GM12892 (cell line): ENCODE measurements at regions not wholly inside any gene's neighbourhood (a gene's known extent, or its start where the extent isn't known, plus 50 kb on each side); places are given as distances from the start of the nearest gene placed in this dataset.

ENCODE experiments used
- POLR2AphosphoS5 ChIP-seq: IDR thresholded peaks from 2 replicates; pipeline ENCODE4 v1.6.1; 2011; ENCODE audit warnings: low read depth, low read length, control low read depth
- TAF1 ChIP-seq: IDR thresholded peaks from 2 replicates; pipeline ENCODE4 v1.6.1; 2011; ENCODE audit warnings: low read depth, mild to moderate bottlenecking, control low read depth, low read length, borderline replicate concordance

GRCh38 chr14:94960285-94961001 is 190.5 kb upstream of the GSC start:
- TF ChIP-seq POLR2AphosphoS5 (no peak), TAF1 (no peak)
